Naive thymus-derived CD8-positive, alpha-beta T cell (primary cell): ENCODE measurements at regions not wholly inside any gene's neighbourhood (a gene's known extent, or its start where the extent isn't known, plus 50 kb on each side); places are given as distances from the start of the nearest gene placed in this dataset.
"Not testable (repeated sequence)": the region's sequence is repeated elsewhere in the genome, so short reads cannot be mapped to it uniquely, and the experiment has no call there.

Source experiments
- ATAC-seq, 2 donors: fragments of 150-1000 bp; cut with Tn5 transposase in 1 of 2; sonication (Bioruptor Pico), chemical (Tn5 transposase) in 1 of 2; 1 replicate in 1 of 2; 2 replicates in 1 of 2; pipeline ENCODE4 v1.10.0; 2021; ENCODE audit warnings: mild to moderate bottlenecking in 2 of 2, moderate library complexity in 2 of 2
- POLR2A ChIA-PET: fragments of 350-600 bp; sonication (Branson Sonifier 250); formaldehyde crosslinking; loops from one replicate; lab custom pipeline; 2021; ENCODE audit warnings: antibody characterized with exemption; lab: Charles Lee
- DNase-seq, 10 donors: peaks; one replicate each; pipeline versions ENCODE4 v3.0.0 to v3.0.0-alpha.2; 2020 to 2022
- H3K27ac Mint-ChIP-seq, 10 donors: one replicate each; pipeline ENCODE4 v1.8.0; 2020 to 2022; ENCODE audit warnings: mild to moderate bottlenecking in 10 of 10, mixed read lengths in 10 of 10, moderate library complexity in 4 of 10, inconsistent platforms in 1 of 10
- H3K27me3 Mint-ChIP-seq, 5 donors: one replicate each; pipeline ENCODE4 v1.8.0; 2021 to 2022; ENCODE audit warnings: mixed read lengths in 5 of 5
- H3K36me3 Mint-ChIP-seq, 3 donors: one replicate each; pipeline ENCODE4 v1.8.0; 2020 to 2022; ENCODE audit warnings: mixed read lengths in 3 of 3, mild to moderate bottlenecking in 2 of 3, inconsistent platforms in 1 of 3
- H3K4me1 Mint-ChIP-seq, 4 donors: one replicate each; pipeline ENCODE4 v1.8.0; 2021 to 2022; ENCODE audit warnings: mixed read lengths in 4 of 4
- H3K4me3 Mint-ChIP-seq, 10 donors: one replicate each; pipeline ENCODE4 v1.8.0; 2020 to 2022; ENCODE audit warnings: mild to moderate bottlenecking in 10 of 10, mixed read lengths in 10 of 10, moderate library complexity in 6 of 10, inconsistent platforms in 1 of 10
- H3K9me3 Mint-ChIP-seq, 9 donors: one replicate each; pipeline ENCODE4 v1.8.0; 2020 to 2022; ENCODE audit warnings: mixed read lengths in 9 of 9, mild to moderate bottlenecking in 3 of 9, inconsistent platforms in 1 of 9, moderate library complexity in 1 of 9

GRCh38 chr5:13133951-13134350, 810.5 kb downstream of the DNAH5 start:
- POLR2A ChIA-PET: no interaction called here
- H3K27ac Mint-ChIP-seq: no peak overlapping the region

GRCh38 chr5:13115476-13115875, 829.0 kb downstream of the DNAH5 start:
- no peak overlapping the region for H3K4me3 Mint-ChIP-seq
- POLR2A ChIA-PET: no interaction called here

More at GRCh38 chr5:13133951-13134350, 810.5 kb downstream of the DNAH5 start:
- no peaks in the 10 kb centered on the region for H3K36me3 Mint-ChIP-seq
- no peak for ATAC-seq
- H3K4me3 Mint-ChIP-seq: no peak overlapping the region
- H3K9me3 Mint-ChIP-seq: peaks cover 0 to 22% (median 8%) of the 10 kb centered on the region in 9 donors
- DNase-seq: no peak
- H3K4me1 Mint-ChIP-seq: no peaks in the 10 kb centered on the region
- no peaks in the 10 kb centered on the region for H3K27me3 Mint-ChIP-seq

GRCh38 chr5:13108265-13108664, 836.2 kb downstream of the DNAH5 start:
- ATAC-seq (no peak), DNase-seq (no peak)
- Mint-ChIP-seq H3K4me1 (no peaks in the 10 kb centered on the region), H3K36me3 (peaks cover 0 to 3% (median 0%) of the 10 kb centered on the region in 3 donors), H3K27me3 (no peaks in the 10 kb centered on the region), H3K4me3 (no peak overlapping the region), H3K9me3 (peaks cover 0 to 28% (median 9%) of the 10 kb centered on the region in 9 donors), H3K27ac (no peak overlapping the region)
- POLR2A ChIA-PET: no interaction called here

More at GRCh38 chr5:13115476-13115875, 829.0 kb downstream of the DNAH5 start:
- H3K27ac Mint-ChIP-seq: no peak overlapping the region
- no peaks in the 10 kb centered on the region for H3K27me3 Mint-ChIP-seq
- ATAC-seq (no peak), DNase-seq (no peak)
- no peaks in the 10 kb centered on the region for H3K36me3 Mint-ChIP-seq
- peaks cover 0 to 29% (median 13%) of the 10 kb centered on the region in 9 donors for H3K9me3 Mint-ChIP-seq
- no peaks in the 10 kb centered on the region for H3K4me1 Mint-ChIP-seq

GRCh38 chr5:13107537-13107936, 837.0 kb downstream of the DNAH5 start:
- no peaks in the 10 kb centered on the region for H3K27me3 Mint-ChIP-seq
- H3K36me3 Mint-ChIP-seq: peaks cover 0 to 4% (median 0%) of the 10 kb centered on the region in 3 donors
- no peaks in the 10 kb centered on the region for H3K4me1 Mint-ChIP-seq
- peaks cover 0 to 25% (median 8%) of the 10 kb centered on the region in 9 donors for H3K9me3 Mint-ChIP-seq
- ATAC-seq: no peak
- DNase-seq: no peak
- H3K4me3 Mint-ChIP-seq: no peak overlapping the region
- no peak overlapping the region for H3K27ac Mint-ChIP-seq
- POLR2A ChIA-PET: no interaction called here

GRCh38 chr5:13081116-13081515, 863.4 kb downstream of the DNAH5 start:
- DNase-seq: no peak
- no peak overlapping the region for H3K27ac Mint-ChIP-seq
- POLR2A ChIA-PET: no interaction called here
- H3K27me3 Mint-ChIP-seq: no peaks in the 10 kb centered on the region
- H3K4me3 Mint-ChIP-seq: no peak overlapping the region
- peaks cover 3 to 27% (median 14%) of the 10 kb centered on the region in 9 donors for H3K9me3 Mint-ChIP-seq
- H3K4me1 Mint-ChIP-seq: no peaks in the 10 kb centered on the region
- H3K36me3 Mint-ChIP-seq: no peaks in the 10 kb centered on the region
- no peak for ATAC-seq

GRCh38 chr5:13072936-13073335, 871.6 kb downstream of the DNAH5 start:
- H3K36me3 Mint-ChIP-seq, POLR2A ChIA-PET, H3K4me3 Mint-ChIP-seq, H3K27ac Mint-ChIP-seq, H3K4me1 Mint-ChIP-seq, H3K27me3 Mint-ChIP-seq, DNase-seq, ATAC-seq: not testable (repeated sequence)
- peaks cover 11 to 62% (median 27%) of the 10 kb centered on the region in 9 donors for H3K9me3 Mint-ChIP-seq

- no peak for ATAC-seq
- peaks cover 0 to 50% (median 11%) of the 10 kb centered on the region in 9 donors for H3K9me3 Mint-ChIP-seq
- H3K27me3 Mint-ChIP-seq: no peaks in the 10 kb centered on the region
- no peak for DNase-seq
- no peaks in the 10 kb centered on the region for H3K4me1 Mint-ChIP-seq
- POLR2A ChIA-PET: no interaction called here
- H3K27ac Mint-ChIP-seq: no peak overlapping the region
- H3K36me3 Mint-ChIP-seq: no peaks in the 10 kb centered on the region
- H3K4me3 Mint-ChIP-seq: no peak overlapping the region
These were observed 881.4 kb downstream of the DNAH5 start for GRCh38 chr5:13063088-13063487.

GRCh38 chr5:13045897-13046551, 898.5 kb downstream of the DNAH5 start:
- Mint-ChIP-seq H3K27me3 (no peaks in the 10 kb centered on the region), H3K4me3 (no peak overlapping the region), H3K4me1 (no peaks in the 10 kb centered on the region), H3K27ac (no peak overlapping the region), H3K9me3 (peaks cover 5 to 41% (median 16%) of the 10 kb centered on the region in 9 donors), H3K36me3 (no peaks in the 10 kb centered on the region)
- POLR2A ChIA-PET: no interaction called here
- no peak for ATAC-seq
- DNase-seq: no peak

GRCh38 chr5:13034061-13034460, 910.4 kb downstream of the DNAH5 start:
- Mint-ChIP-seq H3K9me3 (peaks cover 0 to 41% (median 5%) of the 10 kb centered on the region in 9 donors), H3K4me3 (no peak overlapping the region), H3K27me3 (no peaks in the 10 kb centered on the region), H3K4me1 (no peaks in the 10 kb centered on the region), H3K36me3 (no peaks in the 10 kb centered on the region), H3K27ac (no peak overlapping the region)
- POLR2A ChIA-PET: no interaction called here
- no peak for ATAC-seq
- no peak for DNase-seq

- Mint-ChIP-seq H3K9me3 (peaks cover 3 to 31% (median 10%) of the 10 kb centered on the region in 9 donors), H3K36me3 (no peaks in the 10 kb centered on the region), H3K4me3 (no peak overlapping the region), H3K27ac (no peak overlapping the region), H3K4me1 (no peaks in the 10 kb centered on the region), H3K27me3 (no peaks in the 10 kb centered on the region)
- ATAC-seq (no peak), DNase-seq (no peak)
- POLR2A ChIA-PET: no interaction called here
These were observed 915.3 kb downstream of the DNAH5 start for GRCh38 chr5:13029211-13029610.

- ATAC-seq (no peak), DNase-seq (no peak)
- Mint-ChIP-seq H3K27ac (no peak overlapping the region), H3K4me1 (no peaks in the 10 kb centered on the region), H3K27me3 (no peaks in the 10 kb centered on the region), H3K36me3 (no peaks in the 10 kb centered on the region), H3K9me3 (peaks cover 3 to 29% (median 10%) of the 10 kb centered on the region in 9 donors), H3K4me3 (no peak overlapping the region)
- POLR2A ChIA-PET: no interaction called here
These were observed 916.6 kb downstream of the DNAH5 start for GRCh38 chr5:13027874-13028273.

GRCh38 chr5:13019729-13020128, 924.8 kb downstream of the DNAH5 start:
- no peak for ATAC-seq
- POLR2A ChIA-PET: no interaction called here
- Mint-ChIP-seq H3K9me3 (peaks cover 0 to 24% (median 5%) of the 10 kb centered on the region in 9 donors), H3K27ac (no peak overlapping the region), H3K36me3 (no peaks in the 10 kb centered on the region), H3K27me3 (no peaks in the 10 kb centered on the region), H3K4me1 (no peaks in the 10 kb centered on the region), H3K4me3 (no peak overlapping the region)
- no peak for DNase-seq

- H3K27ac Mint-ChIP-seq: no peak overlapping the region
- ATAC-seq: no peak
These were observed 941.0 kb downstream of the DNAH5 start for GRCh38 chr5:13003457-13003856.

GRCh38 chr5:12999667-13000066, 944.8 kb downstream of the DNAH5 start:
- H3K4me3 Mint-ChIP-seq: no peak overlapping the region
- no peak for ATAC-seq
- POLR2A ChIA-PET: no interaction called here

More at GRCh38 chr5:13003457-13003856, 941.0 kb downstream of the DNAH5 start:
- DNase-seq: no peak
- POLR2A ChIA-PET: no interaction called here
- Mint-ChIP-seq H3K36me3 (no peaks in the 10 kb centered on the region), H3K4me1 (no peaks in the 10 kb centered on the region), H3K9me3 (peaks cover 7 to 35% (median 14%) of the 10 kb centered on the region in 9 donors), H3K27me3 (no peaks in the 10 kb centered on the region), H3K4me3 (no peak overlapping the region)

More at GRCh38 chr5:12999667-13000066, 944.8 kb downstream of the DNAH5 start:
- no peak for DNase-seq
- H3K27ac Mint-ChIP-seq: no peak overlapping the region
- H3K27me3 Mint-ChIP-seq: no peaks in the 10 kb centered on the region
- no peaks in the 10 kb centered on the region for H3K36me3 Mint-ChIP-seq
- no peaks in the 10 kb centered on the region for H3K4me1 Mint-ChIP-seq
- peaks cover 5 to 35% (median 13%) of the 10 kb centered on the region in 9 donors for H3K9me3 Mint-ChIP-seq
